22Rv1 (cell line): ENCODE measurements at regions not wholly inside any gene's neighbourhood (a gene's known extent, or its start where the extent isn't known, plus 50 kb on each side); places are given as distances from the start of the nearest gene placed in this dataset.

Experiments used
- H3K27ac ChIP-seq: fragments of 450-650 bp; 2 replicates; pipeline ENCODE4 v1.5.1; 2017
- CTCF ChIP-seq: fragments of 450-650 bp; IDR thresholded peaks from 2 replicates; pipeline ENCODE4 v1.5.1; 2017; ENCODE audit warnings: mild to moderate bottlenecking
- ZFX ChIP-seq: fragments of 450-650 bp; IDR thresholded peaks from 2 replicates; pipeline ENCODE4 v1.6.1; 2017; ENCODE audit warnings: antibody characterized with exemption, borderline replicate concordance

- TF ChIP-seq CTCF (no peak), ZFX (no peak)
- H3K27ac ChIP-seq, result no peak overlapping the region
Measured at GRCh38 chr3:110456001-110456400, 615.6 kb upstream of the NECTIN3 start.

DNA sequence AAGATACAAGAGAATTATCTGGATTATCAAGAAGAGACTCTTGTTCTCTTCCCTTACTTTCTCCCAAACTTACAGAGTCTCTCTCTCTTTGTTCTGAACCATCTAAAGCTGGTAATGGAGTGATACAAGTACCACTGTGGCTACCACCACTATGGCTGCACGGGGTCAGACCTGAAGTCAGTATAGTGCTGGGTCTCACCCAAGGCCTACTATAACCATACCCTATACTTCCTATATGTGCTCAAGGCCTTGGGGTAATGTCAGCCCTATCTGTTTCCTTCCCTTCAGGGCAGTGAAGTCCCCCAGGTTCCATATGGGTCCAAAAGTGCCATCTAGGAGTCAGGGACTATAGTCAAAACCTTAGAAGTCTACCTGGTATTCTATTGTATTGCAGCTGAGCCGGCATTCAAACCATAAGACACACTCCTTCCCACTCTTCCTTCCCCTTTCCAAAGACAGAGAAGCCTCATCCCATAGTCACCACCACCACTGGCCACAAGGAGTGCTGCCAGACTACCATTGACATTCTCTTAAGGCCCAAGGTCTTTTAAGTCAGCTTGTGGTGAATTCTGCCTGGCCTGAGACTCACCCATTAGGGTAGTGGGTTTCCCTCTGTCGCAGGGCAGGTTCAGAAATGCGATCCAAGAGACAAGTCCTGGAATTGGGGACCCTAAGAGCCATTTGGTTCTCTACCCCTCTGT is 615.0 kb upstream of the NECTIN3 start:
- H3K27ac ChIP-seq, result no peak overlapping the region
- no peak for TF ChIP-seq CTCF
- TF ChIP-seq ZFX, result no peak

DNA sequence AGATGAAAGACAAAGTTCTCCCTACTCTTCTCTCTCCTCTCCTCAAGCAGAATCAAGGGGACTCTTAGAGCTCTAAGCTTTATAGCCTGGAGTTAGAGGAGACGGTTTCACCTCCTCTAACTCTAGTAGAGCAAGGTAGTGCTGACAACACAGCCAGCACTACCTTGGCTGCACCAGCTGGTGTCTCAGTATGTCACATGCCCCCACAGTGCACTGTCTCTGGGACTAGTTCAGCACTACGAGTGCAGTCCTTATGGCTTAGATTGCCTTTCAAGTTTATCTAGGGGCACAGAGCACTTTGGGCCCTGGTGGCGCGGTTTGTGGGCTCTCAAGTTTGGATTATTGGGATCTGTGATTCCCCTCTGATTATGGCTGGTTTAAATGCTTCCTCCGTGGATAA is 614.1 kb upstream of the NECTIN3 start:
- TF ChIP-seq ZFX (no peak), CTCF (no peak)
- no peak overlapping the region for H3K27ac ChIP-seq

- no peak overlapping the region for H3K27ac ChIP-seq
- TF ChIP-seq CTCF (no peak), ZFX (no peak)
Measured at GRCh38 chr3:110459021-110459420, 612.6 kb upstream of the NECTIN3 start.

- no peak for TF ChIP-seq CTCF
- no peak for TF ChIP-seq ZFX
- no peak overlapping the region for H3K27ac ChIP-seq
Measured at GRCh38 chr3:110470310-110470709, 601.3 kb upstream of the NECTIN3 start.

- no peak for TF ChIP-seq ZFX
- TF ChIP-seq CTCF, result no peak
- H3K27ac ChIP-seq, result no peak overlapping the region
Measured at GRCh38 chr3:110473405-110473804, 598.2 kb upstream of the NECTIN3 start.

DNA sequence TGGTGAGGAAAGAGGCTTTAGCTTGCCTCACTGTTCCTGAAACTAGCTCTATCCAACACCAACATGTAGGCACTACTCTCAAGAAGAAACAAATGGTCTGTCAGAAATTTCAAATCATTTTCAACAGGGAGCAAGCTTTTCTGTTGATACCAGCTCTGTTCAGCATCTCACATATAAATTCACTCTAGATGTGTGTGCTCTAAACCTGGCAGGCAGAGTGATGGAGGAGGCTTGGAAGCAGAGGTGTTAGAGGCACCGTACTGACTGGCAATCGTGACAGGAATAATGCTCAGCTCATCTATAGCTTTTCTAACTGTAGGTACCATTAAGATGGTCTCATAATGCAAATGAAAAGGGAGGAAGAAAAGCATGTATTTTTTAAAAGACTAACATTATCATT is 597.2 kb upstream of the NECTIN3 start:
- no peak overlapping the region for H3K27ac ChIP-seq
- TF ChIP-seq ZFX, result no peak
- no peak for TF ChIP-seq CTCF
